LNCAP (cell line): ENCODE measurements at regions not wholly inside any gene's neighbourhood (a gene's known extent, or its start where the extent isn't known, plus 50 kb on each side); places are given as distances from the start of the nearest gene placed in this dataset.

ENCODE experiments used
- TF ChIP-seq, protein P1 (sequence below): fragments of 450-650 bp; IDR thresholded peaks from 2 replicates; pipeline ENCODE4 v1.5.1; 2017; ENCODE audit warnings: mild to moderate bottlenecking

DNA sequence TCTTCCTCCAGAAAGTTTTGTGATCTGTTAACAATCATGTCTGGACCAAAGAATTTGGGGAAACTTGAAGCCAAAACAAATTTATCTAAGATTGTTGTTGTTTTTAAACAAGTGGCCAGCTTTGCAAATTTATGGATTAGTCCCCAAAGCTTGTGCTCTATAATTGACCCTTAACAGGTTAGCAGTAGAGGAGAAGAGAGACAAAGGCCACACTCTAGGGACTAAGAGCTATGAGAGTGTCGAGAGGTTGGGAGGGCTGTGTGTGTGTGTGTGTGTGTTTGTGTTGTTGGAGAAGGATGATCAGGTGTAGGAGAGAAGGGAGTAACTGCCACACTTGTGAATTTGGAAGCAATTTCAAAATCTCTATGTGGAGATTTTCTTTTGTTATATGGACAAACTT is 367.3 kb downstream of the KCNRG start:
- TF ChIP-seq, protein P1, sequence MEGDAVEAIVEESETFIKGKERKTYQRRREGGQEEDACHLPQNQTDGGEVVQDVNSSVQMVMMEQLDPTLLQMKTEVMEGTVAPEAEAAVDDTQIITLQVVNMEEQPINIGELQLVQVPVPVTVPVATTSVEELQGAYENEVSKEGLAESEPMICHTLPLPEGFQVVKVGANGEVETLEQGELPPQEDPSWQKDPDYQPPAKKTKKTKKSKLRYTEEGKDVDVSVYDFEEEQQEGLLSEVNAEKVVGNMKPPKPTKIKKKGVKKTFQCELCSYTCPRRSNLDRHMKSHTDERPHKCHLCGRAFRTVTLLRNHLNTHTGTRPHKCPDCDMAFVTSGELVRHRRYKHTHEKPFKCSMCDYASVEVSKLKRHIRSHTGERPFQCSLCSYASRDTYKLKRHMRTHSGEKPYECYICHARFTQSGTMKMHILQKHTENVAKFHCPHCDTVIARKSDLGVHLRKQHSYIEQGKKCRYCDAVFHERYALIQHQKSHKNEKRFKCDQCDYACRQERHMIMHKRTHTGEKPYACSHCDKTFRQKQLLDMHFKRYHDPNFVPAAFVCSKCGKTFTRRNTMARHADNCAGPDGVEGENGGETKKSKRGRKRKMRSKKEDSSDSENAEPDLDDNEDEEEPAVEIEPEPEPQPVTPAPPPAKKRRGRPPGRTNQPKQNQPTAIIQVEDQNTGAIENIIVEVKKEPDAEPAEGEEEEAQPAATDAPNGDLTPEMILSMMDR, result no peak

DNA sequence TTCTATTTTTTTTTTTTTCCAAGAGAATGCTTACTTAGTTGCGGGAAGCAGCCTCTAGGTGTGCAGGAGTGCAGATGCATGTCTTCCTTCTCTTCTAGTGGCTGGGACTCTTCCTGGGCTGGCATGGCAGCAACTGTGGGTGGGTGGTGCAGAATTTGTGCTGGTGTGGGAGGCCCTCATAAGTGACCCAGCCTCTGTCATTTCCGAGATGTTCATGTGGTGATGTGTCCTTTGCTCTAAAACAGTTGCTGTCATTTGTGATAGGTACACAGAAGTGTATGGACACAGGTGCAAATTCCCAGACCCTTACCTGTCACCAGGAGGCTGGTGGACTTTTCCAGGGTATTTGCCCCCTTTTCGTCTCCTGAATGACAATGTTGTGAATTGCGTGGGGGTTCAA is 367.7 kb downstream of the KCNRG start:
- TF ChIP-seq, protein P1, result no peak

DNA sequence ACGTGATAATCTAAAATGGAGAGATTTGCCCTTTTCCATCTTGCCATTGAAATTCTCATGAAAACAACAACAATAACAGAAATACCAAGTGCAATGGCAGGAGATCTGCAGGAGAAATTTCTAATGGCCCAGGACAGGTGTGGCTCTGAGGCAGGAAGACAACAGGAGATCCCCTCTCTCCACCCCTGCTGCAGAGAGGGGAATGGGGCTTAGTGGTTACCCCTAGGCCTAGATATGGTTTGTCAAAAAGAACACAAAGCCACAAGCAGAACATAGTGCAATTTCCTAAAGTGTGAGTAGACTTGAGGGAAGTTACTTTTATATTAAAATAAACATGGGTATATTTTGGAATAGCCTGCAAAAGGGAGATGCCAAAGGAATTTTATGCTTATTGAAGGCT is 369.5 kb downstream of the KCNRG start:
- TF ChIP-seq, protein P1, result no peak

DNA sequence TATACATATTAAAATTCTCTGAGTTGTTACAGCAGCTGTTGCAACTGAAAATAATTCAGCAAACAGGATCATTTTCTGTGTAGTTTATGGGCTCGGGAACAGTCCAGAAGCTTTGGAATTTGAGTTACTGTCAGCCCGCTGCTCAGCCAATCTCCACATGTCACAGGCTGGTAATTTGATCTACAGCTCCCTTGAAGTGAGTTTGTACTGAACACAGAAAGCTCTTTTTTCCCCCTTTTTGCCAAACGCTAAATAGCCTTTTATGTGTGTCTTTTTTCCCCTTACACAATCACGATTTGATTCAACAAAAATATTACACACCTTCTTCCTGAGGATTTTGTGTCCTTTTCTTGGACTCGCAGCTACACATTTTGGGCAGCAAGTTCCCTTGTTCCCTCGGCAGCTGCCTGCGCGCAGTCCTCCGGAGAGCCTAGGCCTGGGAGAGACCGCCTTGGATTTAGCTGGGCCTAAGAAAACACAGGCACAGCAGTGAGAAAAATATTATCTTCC is 371.4 kb downstream of the KCNRG start:
- TF ChIP-seq, protein P1, result no peak

DNA sequence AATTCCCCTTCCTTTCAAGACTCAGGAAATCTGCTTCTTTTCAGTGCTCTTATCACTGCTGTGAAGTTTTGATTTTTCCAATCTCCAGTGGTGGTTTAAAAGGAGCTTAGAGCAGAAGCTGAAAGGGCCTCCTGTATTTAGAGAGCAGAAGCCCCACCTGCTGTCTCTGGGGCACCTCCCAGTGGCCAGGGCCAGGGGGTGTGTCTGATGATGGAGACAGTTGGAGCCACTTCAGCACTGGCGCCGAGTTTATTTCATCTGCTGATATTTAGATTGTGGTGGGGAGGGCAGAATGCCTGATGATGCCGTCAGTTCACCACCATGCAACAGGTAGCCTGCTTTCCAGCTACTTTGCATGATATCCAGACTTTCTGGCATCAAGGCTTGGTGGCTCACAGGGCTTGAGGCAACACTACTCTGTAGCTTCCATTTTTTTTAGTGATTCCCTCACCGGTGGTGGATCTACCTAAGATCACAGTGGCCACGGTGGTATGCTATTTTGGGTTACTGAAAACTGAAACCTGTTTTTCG is 371.9 kb downstream of the KCNRG start:
- TF ChIP-seq, protein P1, result peak; percentile 21; the same call in 1 of the 2 replicates

DNA sequence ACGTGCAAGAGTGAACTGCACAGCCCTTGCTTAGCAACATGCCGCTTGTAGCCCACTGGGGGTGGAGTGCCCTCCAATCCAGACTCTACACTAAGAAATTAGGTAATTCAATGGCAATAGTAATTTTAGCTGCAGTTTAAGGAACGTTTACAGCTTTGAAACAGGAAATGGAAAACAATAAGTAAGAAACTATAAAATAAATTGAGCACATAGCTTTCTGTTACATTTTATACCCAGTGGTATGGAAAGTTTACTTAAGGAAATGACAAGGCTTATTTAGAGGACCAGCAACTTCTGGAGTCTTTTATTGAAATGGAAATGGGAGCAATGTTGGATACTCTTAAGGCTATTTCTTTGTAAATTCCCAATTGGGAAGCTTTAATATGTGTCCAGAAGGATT is 373.2 kb downstream of the KCNRG start:
- TF ChIP-seq, protein P1, result no peak

DNA sequence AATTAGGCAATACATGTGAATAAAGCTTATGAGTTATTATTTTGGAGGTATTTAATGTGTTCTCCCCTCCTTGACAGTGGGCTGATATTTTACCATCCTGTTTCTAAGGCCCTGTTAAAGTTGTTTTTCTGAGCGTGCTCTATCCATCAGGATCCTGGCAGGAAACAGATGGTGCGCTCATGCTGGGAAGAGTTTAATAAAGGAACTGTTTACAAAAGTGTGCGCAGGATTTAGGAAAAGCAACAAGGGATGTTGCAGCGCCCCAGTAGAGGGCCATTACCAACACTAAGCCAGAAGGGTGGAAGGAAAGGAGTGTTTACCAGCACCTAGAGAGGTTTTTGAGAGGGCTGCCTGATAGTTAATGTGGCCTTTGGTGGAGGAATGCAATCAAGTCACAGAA is 374.5 kb downstream of the KCNRG start:
- TF ChIP-seq, protein P1, result no peak
